ENCODE measurements at regions not wholly inside any gene's neighbourhood (a gene's known extent, or its start where the extent isn't known, plus 50 kb on each side); places are given as distances from the start of the nearest gene placed in this dataset.

GRCh38 chr2:64831977-64832328 lies 157.2 kb upstream of the SLC1A4 start:
- no peak for TF ChIP-seq POLR2A (IDR thresholded peaks at IDR 0.05)
- TF ChIP-seq CTCF (IDR thresholded peaks at IDR 0.05): no peak
